Psoas muscle (tissue), 7 donors: ENCODE measurements at regions not wholly inside any gene's neighbourhood (a gene's known extent, or its start where the extent isn't known, plus 50 kb on each side); places are given as distances from the start of the nearest gene placed in this dataset.

Experiments used
- ATAC-seq, 4 donors: fragments of 200-7000 bp; cut with Tn5 transposase; one replicate each; pipeline ENCODE4 v1.9.1; 2020; ENCODE audit warnings: moderate library complexity in 3 of 4, mild to moderate bottlenecking in 2 of 4
- DNase-seq, 2 donors: peaks; one replicate each; pipeline ENCODE4 v3.0.0-alpha.2; 2020
- H3K27ac ChIP-seq: fragments of 200-600 bp; one replicate; pipeline ENCODE4 v1.8.0; 2022
- H3K27me3 ChIP-seq, 3 donors: fragments of 200-600 bp in 1 of 3; one replicate each; pipeline versions ENCODE4 v1.6.1 to v1.8.0; 2013 to 2022; ENCODE audit warnings: low read length in 2 of 3, mild to moderate bottlenecking in 2 of 3, moderate library complexity in 1 of 3; ENCODE audit not compliant: insufficient read depth in 3 of 3
- H3K36me3 ChIP-seq, 2 donors: fragments of 200-600 bp in 1 of 2; one replicate each; pipeline versions ENCODE4 v1.6.1 to v1.8.0; 2013 to 2022; ENCODE audit warnings: low read depth in 1 of 2, mild to moderate bottlenecking in 1 of 2, moderate library complexity in 1 of 2; ENCODE audit not compliant: insufficient read depth in 1 of 2
- H3K4me1 ChIP-seq: fragments of 200-600 bp; one replicate; pipeline ENCODE4 v1.8.0; 2022
- H3K4me3 ChIP-seq: fragments of 200-600 bp; one replicate; pipeline ENCODE4 v1.8.0; 2022; ENCODE audit warnings: mild to moderate bottlenecking
- H3K9me3 ChIP-seq: fragments of 200-600 bp; one replicate; pipeline ENCODE4 v1.8.0; 2022
- CTCF ChIP-seq: fragments of 200-600 bp; IDR thresholded peaks from one replicate; pipeline ENCODE4 v1.8.0; 2022; ENCODE audit warnings: antibody characterized with exemption
- WGBS, 3 donors: extraction: QIAGEN DNeasy Blood & Tissue Kit; methylation state at CpG; one replicate each; pipeline versions ENCODE4 v1.1.6 to v1.1.7; 2013; 5-methylcytosine and 5-hydroxymethylcytosine counted together
- intact Hi-C, 2 donors: fragments of 100-400 bp; cut with DNase I; formaldehyde crosslinking; loops; one replicate each; pipeline versions ENCODE4 v1.11.0 to v1.14.2; 2022
- donor health status: healthy with polysubstance abuse.
- donor health status: DM: no; HTN: no; CAD: no; lungs with moderate emphysema.
- donor health status: Bipolar disorder and iron deficiency.
- donor health status: healthy.
- donor health status: DM: yes; HTN: yes; CAD: no.
- donor health status: DM: no; HTN: no; CAD: no.
- donor health status: DM: yes; HTN: yes; CAD: no.

DNA sequence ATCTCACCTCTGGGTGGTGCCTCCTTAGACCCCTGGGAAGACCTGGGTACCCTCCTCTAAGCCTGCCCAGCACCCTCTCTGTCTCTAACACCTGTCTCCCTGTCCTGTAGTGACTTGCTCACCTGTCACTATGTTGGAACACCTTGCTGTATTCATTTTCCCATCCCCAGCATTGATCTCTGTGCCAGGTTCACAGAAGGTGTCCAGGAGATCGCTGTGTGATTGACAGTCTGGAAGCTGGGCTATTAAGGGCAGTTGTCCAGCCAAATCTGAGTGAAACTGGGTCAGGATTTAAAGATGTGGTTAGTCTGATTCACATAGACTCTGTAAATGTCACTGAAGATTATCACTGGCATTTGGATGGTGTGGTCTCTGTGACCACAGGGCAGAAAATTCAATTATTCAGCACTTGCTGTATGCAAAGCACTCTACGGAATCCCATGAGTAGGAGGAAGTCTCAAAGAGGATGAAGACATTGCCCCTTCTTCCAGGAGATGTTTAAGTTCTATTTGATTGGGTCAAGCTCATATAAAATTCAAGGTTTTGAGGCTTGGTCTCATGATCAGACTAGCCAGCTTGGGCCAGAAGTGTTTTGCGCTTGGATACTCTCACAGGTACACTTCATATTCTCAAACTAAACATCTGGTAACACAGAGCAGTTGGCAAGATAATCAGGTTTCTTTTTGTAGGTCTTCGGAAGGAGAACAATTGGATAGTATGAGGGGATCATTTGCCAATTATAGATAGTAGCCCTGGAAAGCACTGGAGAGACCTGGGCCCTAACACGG lies 57.8 kb upstream of the TAGAP start:
- ATAC-seq (no peak), DNase-seq (no peak)
- 87 to 90% (median 89%) methylated on average over 5 of the region's 5 CpGs for WGBS, 3 donors
- Histone ChIP-seq H3K27me3 (no peaks in the 10 kb centered on the region), H3K36me3 (no peaks in the 10 kb centered on the region), H3K4me3 (no peak overlapping the region), H3K27ac (no peak overlapping the region), H3K4me1 (no peaks in the 10 kb centered on the region), H3K9me3 (no peaks in the 10 kb centered on the region)
- intact Hi-C loops = no loop called here
- no peak for TF ChIP-seq CTCF

DNA sequence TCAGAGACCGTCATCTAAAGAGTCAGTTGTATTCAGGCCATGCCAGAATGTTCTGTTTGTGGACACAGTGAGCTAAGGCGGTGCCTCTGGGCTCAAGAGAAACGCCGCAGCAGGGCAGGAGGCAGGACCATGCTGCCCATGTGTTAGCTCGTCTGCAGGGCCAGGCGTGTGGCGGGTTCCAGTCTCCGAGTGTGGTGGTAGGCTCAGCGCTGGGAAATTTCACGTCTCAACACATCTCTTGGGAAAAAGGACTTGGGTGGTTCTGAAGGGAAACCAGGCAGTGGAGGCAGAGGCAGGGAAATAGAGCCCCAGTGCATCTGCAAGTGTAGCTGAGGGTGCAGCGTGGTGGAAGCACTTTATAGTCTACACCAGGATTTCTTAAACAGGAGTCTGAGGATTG lies 56.9 kb upstream of the TAGAP start:
- no peak for TF ChIP-seq CTCF
- 92 to 95% (median 92%) methylated on average over 11 of the region's 11 CpGs for WGBS, 3 donors
- no peak for ATAC-seq

DNA sequence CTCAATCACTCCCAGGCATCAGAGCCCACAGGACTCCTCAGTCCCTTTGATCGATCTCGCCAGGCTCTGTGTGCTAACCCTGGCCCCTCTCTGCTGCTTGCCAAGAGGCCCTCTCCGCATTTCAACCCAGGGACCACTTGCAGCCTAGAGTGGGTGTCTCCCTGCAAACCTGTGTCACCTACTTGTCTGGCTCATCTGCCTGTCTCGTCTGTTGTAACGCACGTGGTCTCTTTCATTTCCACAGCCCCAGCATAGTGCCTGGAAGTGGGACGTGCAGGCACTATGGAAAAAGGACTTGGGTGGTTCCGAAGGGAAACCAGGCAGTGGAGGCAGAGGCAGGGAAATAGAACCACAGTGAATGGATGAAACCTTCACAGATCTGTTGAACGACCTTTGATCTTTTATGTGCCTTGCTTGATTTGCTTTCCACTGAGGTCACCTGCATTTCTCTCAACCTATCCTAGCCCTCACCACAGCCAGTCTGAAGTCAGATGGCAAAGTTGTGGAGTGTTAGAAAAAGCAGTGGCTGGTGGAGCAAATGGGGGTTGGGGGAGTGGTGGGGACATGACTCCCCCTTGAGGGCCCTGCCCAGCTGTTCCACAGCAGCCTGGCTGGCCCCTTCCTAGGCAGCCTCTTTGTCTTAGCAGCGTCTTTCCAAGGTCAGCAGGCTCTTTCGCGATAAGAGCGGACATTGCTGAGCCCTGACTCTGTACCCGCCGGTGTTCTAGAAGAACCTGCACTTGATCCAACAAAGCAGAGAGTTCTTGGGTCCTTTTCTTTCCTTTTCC lies 55.8 kb upstream of the TAGAP start:
- ATAC-seq (no peak), DNase-seq (no peak)
- Histone ChIP-seq H3K4me3 (no peak overlapping the region), H3K27me3 (no peaks in the 10 kb centered on the region), H3K36me3 (no peaks in the 10 kb centered on the region), H3K4me1 (no peaks in the 10 kb centered on the region), H3K9me3 (no peaks in the 10 kb centered on the region), H3K27ac (no peak overlapping the region)
- intact Hi-C loops = no loop called here
- WGBS, 3 donors = 77 to 89% (median 86%) methylated on average over 15 of the region's 15 CpGs
- no peak for TF ChIP-seq CTCF

More for the DNA sequence above, 56.9 kb upstream of the TAGAP start:
- H3K4me3 ChIP-seq = no peak overlapping the region
- intact Hi-C loops = no loop called here
- no peaks in the 10 kb centered on the region for H3K4me1 ChIP-seq
- no peak for DNase-seq
- H3K36me3 ChIP-seq = no peaks in the 10 kb centered on the region
- no peaks in the 10 kb centered on the region for H3K9me3 ChIP-seq
- H3K27me3 ChIP-seq = no peaks in the 10 kb centered on the region
- no peak overlapping the region for H3K27ac ChIP-seq

DNA sequence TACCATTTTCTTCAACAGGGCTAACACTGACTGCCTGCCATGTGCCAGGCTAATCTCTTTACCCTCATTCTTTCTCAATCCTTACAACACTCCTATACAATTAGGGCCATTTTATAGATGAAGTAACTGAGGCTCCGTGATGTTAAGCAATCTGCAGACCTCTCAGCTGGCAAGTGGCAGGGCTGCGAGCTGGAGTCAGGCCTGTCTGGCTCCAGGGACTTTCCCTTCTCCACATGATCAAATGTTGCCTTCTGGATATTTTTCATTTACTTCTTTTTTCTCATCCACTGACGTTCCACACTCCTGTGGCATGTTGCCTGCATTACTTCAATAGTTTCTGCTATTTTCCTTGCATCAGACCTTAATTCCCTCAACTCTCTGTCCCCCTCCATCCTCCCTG lies 55.2 kb upstream of the TAGAP start:
- TF ChIP-seq CTCF = no peak
- no peak overlapping the region for H3K4me3 ChIP-seq
- intact Hi-C loops = no loop called here
- H3K27me3 ChIP-seq = no peaks in the 10 kb centered on the region
- H3K27ac ChIP-seq = no peak overlapping the region
- no peaks in the 10 kb centered on the region for H3K9me3 ChIP-seq
- H3K4me1 ChIP-seq = no peaks in the 10 kb centered on the region
- H3K36me3 ChIP-seq = no peaks in the 10 kb centered on the region
- WGBS, 3 donors = 51 to 71% (median 59%) methylated on average over 3 of the region's 3 CpGs
- ATAC-seq = no peak
- DNase-seq = no peak
